ENCODE measurements at regions not wholly inside any gene's neighbourhood (a gene's known extent, or its start where the extent isn't known, plus 50 kb on each side); places are given as distances from the start of the nearest gene placed in this dataset.

DNA sequence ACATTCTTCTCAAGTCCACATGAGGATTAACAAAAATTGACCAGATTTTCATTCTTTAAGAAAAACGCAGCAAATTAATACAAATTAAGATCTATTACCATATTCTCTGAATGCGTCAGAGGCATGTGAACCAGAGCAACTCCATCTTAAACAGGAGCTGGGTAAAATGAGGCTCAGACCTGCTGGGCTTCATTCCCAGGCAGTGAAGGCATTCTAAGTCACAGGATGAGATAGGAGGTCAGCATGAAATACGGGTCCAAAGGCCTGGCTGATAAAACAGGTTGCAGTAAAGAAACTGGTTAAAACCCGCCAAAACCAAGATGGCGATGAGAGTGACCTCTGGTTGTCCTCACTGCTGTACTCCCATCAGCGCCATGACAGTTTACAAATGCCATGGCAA is 217.6 kb downstream of the RDH14 start:
- TF ChIP-seq SP1 (IDR thresholded peaks at IDR 0.05) (no peak), PKNOX1 (IDR thresholded peaks at IDR 0.05) (no peak), LEF1 (IDR thresholded peaks at IDR 0.05; ENCODE audit: borderline replicate concordance) (no peak), L3MBTL2 (conservative IDR thresholded peaks at IDR 0.05) (no peak), ARNT (IDR thresholded peaks at IDR 0.05) (no peak), FOXA1 (IDR thresholded peaks at IDR 0.05) (no peak), NFRKB (IDR thresholded peaks at IDR 0.05) (no peak), FOXK2 (IDR thresholded peaks at IDR 0.05) (no peak), BHLHE40 (IDR thresholded peaks at IDR 0.05; ENCODE audit: borderline replicate concordance) (no peak), TARDBP (IDR thresholded peaks at IDR 0.05) (no peak), HDGF (IDR thresholded peaks at IDR 0.05; ENCODE audit: borderline replicate concordance) (no peak), ELF4 (IDR thresholded peaks at IDR 0.05) (no peak), CTBP1 (IDR thresholded peaks at IDR 0.05; ENCODE audit: borderline replicate concordance) (no peak), FOXM1 (IDR thresholded peaks at IDR 0.05; ENCODE audit: borderline replicate concordance) (no peak)
